ENCODE measurements at regions not wholly inside any gene's neighbourhood (a gene's known extent, or its start where the extent isn't known, plus 50 kb on each side); places are given as distances from the start of the nearest gene placed in this dataset.

DNA sequence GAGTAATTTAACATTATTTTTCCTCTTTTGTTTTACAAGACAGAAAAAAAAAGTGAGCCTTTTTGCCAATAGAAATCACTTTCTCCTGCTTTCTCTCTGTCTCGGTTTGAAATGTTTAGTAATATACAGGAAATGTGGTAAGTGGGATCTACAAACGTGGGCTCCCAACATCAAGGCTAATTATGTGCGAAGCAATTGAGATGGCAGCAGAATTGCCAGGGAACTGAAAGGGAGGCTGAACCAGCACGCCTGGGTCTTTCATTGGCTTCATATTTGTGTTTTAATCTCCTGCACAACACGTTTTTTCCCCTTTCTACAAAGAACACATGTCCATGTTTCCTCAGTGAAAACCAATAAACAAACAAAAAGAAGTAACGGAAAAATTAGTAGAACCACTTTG, 743.9 kb upstream of the SOX9 start:
- no peak for DNase-seq

DNA sequence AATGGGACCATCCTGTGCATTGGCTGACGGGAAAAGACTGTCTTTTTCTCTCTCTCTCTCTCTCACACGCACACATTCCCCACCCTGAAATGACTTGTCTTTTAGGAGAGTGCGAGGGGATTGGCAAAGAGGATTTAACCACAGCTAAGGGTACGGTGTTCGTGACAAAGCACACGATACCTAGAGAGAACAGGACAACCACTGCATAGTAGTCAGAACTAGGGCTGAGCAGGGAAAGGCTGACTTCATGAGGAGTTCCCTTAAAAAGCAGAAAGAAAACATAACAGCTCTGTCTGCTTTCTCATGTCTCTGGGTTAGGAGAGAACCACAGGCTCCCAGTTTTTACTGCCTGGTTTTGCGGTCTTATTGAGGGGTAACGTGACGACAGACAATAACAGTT, 742.8 kb upstream of the SOX9 start:
- DNase-seq = no peak

DNA sequence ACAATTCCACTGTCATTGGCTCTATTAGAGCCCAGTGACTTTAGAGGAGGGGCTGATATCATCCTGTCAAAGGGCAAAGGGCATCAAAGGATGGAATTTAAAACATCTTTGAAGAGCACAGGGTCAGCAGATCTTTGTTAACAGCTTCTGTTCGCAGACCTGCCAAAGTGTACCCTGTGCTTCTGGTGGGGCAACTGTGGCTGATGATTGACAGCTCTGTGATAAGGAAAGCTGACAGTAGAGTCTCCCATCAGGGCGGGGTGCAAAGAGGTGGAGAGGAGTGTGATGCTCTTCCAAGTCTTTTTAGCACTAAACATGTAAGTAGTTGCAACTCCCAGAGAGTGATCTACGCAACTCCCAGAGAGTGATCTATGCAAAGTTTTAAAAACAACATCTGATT, 742.1 kb upstream of the SOX9 start:
- no peak for DNase-seq

DNA sequence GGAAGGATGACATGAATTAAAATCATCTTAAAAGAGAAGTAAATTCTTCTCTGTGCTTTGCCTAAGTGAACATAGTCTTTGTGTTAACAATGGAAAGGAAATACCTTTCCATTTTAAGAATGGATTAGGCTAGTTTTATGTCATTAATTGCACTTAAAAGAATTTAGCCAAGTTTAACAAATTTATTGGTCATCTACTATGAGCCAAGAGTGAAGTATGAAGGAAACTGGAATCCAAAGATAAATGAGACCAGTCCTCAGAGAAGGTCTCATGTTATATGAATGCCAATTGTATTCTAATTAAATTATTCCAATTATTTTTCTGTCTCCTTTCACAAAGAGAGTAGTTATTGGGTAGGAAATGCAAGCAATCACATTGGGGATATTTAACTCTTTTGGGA, 741.3 kb upstream of the SOX9 start:
- no peak for DNase-seq

DNA sequence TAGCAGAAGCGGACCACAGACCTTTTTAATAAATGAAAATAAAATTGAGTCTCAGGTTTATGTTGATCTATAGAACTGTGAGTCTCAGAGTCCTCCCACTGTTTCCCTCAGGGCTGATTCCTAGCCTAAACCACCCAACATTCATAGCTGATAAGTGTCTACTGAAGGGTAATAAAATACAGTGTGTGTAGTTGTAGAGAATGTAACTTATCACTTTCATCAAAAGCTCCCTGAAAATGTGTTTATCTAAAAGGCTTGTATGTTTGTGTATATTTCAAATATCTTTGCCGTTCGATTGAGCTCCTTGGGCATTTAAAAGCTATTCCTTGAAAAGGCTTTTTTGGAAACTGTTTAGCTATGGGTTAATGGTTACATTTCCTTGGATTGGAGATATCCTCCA, 740.3 kb upstream of the SOX9 start:
- no peak for DNase-seq

DNA sequence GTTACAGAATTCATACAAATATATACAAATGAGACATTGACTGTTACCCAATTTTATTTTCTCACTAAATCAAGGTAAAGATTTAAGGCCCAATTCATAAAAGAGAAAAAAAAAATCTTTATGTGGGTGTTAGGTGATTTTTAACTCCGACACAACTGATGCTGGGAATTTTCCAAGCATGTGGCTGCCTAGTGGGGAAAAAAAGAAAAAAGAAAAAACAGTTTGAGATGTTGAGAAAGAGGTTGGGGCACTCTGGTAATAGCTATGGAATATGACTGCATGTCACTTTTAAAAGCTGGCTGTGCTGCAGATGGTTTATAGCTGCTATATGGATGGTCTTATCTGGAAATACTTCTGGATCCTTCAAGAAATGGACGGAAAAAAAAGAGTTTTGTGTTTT, 739.9 kb upstream of the SOX9 start:
- no peak for DNase-seq

DNA sequence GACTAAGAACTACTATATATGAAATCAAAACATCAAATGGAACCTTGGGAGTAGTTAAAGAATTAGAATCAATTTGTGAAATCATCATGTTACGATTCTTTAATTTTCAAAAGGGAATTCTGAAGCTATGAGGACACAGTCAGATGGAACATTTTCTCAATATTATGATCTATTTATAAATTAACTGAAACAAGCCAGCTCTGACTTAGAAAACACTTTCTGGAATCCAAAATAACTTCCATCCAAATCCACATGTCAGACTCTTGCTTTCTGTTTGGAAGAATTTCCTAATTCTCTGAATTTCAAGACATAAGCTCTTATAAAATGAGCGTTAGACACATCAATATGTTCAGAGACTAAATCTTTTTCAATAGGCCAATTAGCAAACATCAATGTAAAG, 737.7 kb upstream of the SOX9 start:
- DNase-seq = no peak

DNA sequence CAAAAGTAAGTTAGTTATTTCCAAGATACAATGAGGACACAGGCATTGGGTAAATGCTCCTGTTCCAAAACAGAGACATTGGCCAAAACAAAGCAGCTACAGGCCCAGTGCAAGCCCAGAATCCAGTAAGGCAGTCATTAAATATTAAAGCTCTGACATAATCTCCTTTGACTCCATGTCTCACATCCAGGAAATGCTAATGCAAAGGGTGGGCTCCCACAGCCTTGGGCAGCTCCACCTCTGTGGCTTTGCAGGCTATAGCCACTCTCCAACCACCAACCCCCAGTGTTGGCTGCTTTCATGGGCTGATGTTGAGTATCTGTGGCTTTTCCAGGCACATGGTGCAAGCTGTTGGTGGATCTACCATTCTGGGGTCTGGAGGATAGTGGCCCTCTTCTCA, 733.4 kb upstream of the SOX9 start:
- no peak for DNase-seq

DNA sequence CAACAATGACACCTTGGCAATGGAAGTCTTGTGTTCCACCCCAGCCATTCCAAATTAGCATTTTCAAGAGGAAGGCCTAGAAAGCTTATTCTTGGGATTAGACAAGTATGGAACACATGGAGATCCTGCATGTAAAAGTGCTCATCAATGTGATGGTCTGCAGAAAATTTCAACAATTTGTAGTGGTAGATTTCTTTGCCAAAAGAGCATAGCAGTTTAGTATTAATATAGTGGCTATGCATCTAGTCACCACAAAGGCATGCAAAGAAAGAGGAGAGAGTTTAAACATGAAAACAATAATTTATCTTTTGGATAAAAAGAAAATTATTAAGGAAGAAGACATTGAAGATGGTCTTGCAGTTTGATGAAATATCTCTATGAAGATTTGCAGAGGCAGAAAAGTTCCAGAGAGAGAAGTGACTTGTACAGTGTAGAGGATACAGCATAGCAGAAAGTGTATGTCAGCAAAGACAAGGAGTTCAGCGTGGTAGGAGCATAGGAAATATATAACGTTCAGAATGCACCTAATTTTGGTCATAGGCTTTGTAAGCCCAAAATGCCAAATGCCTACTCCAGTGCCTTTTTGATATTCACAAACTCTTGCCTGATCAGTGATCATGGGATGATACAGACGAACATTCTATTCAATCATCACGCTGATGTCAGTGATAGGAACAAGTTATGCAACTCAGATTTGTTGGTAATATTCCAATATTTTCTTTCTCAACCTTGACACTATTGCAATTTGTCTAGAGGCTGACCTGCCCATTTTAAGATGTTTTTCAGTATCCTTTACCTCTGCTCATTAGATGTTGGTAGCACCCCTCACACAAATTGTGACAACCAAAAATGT, 727.9 kb upstream of the SOX9 start:
- no peak for DNase-seq

DNA sequence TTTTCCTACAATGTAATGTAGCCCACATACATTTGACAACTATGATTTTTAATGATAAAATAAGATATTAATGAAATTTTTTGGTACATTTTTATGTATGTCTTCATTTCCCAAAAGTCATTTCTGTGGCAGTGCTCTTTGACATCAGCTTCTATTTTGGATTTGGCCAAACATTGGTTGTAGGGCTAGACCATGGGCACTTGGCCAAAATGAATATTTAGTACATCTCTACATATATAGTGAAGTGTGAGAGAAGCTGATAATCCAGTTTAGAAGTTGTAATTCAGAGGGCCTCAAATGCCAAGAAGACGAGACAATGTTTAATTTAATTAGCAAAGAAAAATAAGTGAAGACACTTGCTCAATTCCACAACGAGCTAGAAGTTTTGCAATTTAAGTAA, 724.9 kb upstream of the SOX9 start:
- no peak for DNase-seq

DNA sequence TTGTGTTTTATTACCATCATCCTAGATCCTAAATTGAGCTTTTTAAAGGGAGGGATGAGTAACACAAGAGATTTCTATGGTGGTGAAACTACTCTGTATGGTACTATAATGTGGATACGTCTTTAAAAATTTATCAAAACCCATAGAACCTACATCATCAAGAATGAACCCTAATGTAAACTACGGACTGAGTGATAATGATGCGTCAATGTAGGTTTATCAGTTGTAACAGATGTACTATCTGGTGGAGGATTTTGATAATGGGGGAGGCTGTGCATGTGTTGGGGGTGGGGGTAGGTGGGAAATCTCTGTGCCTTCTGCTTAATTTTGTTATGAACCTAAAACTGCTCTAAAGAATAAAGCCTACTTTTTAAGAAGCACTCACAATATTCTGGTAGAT, 724.1 kb upstream of the SOX9 start:
- no peak for DNase-seq

DNA sequence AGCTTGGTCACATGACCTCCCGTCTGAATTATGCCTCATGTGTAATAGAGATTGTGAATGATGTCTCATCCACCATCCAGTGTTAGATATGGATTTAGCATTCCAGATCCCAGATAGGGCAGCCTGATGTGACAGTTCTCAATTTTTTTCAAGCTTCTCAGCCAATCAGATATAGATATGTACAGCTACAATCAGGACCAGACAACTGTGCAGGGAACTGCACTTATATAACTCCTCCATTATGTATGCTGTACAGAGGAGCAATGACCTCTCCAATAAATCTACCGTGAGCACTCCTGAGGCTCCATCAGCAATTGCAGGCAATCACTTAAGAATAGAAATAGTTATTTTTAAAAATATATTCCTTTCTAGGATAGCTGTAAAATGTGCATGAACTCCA, 722.8 kb upstream of the SOX9 start:
- DNase-seq = no peak

DNA sequence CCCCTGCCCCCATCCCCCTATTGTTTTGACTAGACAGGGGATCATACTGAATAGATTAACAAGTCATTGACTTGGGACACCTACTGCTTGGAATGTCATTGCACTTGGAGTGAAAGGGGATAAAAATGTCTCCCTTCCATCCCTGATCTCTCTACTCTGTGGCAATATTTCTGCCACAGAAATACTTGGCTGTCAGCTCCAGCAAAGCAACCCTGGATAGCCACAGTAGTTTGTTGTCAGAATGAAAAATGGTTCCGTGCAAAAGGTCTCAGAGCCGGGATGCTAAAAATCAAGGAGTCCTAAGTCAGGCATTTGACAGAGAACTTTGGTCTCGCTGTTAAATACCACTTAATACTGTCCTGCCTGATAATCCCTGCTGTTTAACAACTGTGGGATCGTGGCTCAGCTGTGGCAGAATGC, 722.0 kb upstream of the SOX9 start:
- DNase-seq = no peak

DNA sequence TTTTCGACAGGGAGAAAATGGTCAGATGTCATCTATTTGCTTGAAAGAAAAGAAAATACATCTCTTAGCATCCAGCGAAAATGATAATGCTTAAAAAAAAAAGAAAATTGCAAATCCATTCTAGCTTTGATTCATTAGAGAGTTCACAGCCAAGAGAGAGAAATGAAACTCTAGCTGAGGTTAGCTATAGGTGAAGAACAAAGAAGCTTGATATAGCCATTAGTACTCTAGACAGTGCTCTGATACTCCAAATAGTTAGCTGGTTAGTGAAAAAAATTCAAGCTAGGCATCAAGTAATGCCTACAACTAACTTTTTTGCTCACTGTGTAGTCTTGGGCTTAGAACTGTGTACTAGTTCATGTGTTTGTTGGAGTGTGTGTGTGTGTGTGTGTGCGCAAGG, 721.6 kb upstream of the SOX9 start:
- no peak for DNase-seq

DNA sequence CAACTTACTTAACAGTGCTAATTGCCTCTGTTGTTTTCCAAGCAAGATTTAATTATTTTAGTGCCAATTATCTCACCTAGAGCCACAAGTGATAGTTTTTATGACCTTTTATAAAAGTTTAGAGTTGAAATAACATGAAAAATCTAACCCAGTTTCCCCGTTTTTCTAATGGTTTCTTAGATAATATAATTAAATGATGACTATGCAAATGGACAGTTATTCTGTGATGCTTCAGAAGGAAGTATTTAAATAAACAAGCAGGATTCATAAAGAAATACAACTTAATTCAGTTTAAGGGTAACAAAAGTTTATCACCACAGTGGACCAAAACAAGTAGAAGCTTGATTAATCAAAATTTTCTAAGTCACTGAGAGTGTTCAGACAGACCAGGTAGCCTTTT, 721.2 kb upstream of the SOX9 start:
- DNase-seq = no peak

DNA sequence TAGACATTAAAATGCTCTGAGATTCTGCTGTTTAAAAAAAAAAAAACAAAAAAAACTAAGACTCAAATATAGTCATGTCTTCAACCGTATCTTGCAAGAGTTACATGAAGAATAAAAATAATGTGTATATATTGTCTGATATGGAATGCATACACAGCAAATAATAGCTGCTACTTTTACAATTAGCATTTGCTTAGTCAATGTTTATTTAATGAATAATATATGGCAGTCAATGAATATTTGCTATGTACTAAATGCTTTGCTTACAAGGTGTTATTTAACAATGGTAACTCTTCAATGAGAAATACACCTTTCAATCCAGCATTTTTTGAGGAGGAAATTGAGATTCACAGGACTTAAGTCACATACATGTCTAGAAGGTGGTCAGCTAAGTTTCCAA, 718.8 kb upstream of the SOX9 start:
- DNase-seq = no peak

DNA sequence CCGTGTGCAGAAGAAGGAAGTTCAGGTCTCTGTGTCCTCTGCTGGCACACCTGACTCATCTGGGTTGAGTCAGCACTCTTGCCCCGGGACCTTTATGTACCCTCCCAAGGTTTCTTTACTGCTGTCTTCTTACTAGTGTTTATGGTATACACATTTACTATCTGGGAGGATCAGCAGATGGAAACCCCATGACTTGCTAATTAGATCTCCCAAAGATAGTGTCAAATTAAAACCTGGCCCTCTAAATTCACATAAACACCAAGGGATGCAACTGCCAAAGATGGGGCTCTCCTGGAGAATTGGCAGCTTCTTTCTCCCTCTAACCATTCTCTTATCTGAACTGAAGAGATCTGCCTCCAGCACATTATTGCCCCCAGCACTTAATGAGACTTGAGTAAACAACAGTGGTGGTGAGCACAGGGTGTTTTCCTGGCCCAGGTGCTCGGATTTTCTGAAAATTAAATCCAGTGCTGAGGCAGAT, 718.1 kb upstream of the SOX9 start:
- no peak for DNase-seq

DNA sequence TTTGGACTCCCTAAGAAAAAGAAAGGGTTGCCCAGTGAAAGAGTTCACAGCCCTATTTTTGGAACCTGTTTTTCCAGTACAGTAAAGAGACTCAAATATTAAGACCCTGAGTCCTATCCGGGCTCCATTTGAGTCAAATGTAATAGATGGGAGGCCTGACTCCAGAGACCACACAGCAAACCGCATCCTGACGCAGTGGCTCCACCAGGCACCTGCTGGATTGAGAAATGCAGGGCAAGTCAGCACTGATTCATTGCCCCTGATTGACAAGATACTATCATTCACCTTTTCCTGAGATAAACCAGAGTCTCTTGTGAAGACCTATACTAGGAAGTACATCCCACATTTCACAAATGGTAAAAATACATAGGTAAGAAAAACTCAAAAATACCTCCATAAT, 715.7 kb upstream of the SOX9 start:
- no peak for DNase-seq

DNA sequence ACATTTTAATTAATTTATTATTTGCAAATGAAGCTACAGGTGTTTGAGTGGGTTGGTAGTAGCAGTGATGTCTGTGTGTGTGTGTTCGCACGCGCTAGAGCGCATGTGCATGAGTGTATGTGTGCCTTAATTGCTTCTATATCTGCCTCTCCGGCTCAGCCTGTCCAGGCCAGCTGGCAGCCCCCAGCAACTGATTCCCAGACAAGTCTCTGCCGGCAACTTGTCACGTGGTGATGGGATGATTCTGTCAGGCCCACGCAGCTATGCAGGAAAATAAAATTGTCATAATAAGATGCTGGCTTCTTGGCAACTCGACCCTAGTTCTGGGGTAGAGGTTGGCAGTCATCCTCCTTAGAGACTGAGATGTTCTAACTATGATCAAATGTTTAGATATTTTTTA, 712.8 kb upstream of the SOX9 start:
- no peak for DNase-seq

DNA sequence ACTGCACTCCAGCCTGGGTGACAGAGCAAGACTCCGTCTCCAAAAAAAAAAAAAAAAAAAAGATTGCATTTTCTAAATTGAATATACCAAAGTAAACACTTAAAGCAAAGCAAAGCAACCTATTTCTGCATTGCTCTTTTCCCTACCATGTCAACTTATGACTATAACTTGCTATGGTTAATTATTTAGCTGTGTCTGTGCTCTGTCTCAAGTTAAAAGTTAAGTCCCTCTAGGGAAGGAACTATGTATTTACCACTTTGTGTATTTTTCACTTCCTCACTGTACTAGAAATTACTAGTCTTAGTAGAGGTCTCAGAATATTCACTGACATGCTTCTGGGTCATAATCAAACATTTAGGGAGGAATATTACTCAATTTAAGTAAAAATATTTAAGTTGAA, 711.7 kb upstream of the SOX9 start:
- no peak for DNase-seq

DNA sequence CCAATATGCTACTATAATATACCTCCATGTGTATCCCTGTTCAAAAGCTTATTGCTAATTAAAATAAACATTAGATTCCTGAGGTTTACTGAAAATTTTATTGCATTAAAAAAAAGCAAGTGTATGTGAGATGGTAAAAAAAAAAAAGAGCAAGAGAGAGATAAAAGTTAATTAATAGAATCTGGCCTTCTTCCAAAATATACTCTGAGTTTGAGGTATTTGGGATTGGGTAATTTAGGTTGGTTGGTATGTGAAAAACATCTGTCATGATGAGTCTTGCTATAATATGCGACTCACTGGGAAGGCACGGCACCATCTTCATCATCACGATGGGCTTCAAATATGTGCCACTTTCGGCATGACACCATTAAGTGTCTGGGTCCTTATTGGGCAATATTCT, 711.1 kb upstream of the SOX9 start:
- no peak for DNase-seq

DNA sequence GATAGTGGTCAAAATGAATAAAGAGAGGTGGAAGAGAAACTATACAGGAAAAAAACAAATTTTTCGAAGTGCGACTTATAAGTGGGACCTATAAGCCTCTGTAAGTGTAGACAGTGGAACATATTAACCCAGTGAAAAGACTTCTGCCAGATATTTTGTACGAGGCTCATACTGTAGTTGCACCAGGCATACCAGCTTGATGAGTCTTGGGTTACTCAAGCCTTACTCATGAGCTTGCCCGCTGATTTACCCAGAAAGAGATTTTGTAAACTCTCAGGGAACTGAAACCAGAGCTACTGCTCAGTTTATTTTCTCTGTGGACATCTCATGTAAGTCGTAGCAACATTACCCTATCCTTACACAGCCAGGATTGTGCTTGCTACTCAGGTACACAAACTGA, 708.0 kb upstream of the SOX9 start:
- no peak for DNase-seq

DNA sequence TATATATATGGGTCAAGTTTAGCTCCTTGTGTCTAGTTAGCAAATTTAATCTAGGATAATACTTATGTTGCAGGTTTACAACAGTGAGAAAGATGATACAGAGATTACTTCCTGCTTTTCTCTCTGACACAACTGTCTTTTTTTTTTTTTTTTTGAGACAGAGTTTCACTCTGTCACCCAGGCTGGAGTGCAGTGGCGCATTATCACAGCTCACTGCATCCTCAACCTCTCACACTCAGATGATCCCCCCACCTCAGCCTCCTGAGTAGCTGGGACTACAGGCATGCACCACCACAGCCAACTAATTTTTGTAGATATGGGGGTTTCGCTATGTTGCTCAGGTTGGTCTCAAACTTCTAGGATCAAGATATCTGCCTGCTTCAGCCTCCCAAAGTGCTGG, 706.9 kb upstream of the SOX9 start:
- no peak for DNase-seq

DNA sequence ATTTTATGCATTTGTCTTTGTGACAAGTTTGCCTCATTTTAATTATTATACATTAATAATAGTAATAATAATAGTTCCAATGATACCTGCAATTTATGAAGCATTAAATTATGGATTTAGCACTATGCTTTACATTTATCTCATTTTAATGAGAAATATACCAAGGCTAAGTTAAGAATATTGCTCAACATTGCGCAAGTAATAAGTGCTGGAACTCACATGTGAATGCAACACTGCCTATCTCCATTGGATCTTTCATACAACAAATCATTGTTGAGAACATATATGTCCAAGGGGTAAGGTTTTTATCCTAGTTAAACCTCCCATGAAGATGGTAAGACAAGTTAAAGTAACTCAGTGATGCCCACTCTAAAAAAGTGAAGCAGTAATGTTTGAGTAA, 703.7 kb upstream of the SOX9 start:
- DNase-seq = no peak

DNA sequence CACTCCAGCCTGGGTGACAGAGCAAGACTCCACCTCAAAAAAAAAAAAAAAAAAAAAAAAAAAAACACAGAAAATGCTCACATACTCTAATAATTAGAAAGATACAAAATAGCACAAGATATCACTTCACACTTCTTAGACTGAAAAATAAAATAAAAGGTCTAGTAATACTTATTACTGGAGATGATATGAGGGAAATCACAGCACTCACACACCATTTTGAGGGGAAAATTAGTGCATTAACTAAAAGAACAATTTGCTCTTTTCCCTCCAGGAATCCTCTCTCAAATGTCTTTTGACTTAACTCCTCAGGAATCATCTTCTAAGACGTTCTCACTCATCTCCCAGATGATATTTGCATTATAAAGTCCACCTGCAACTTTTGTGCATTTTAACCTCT, 697.9 kb upstream of the SOX9 start:
- no peak for DNase-seq

Measured in CD4-positive, alpha-beta T cell treated with Interleukin-12 subunit alpha and Interleukin-12 subunit beta, for 1 hour (primary cell).